Caco-2 (cell line): ENCODE measurements at regions not wholly inside any gene's neighbourhood (a gene's known extent, or its start where the extent isn't known, plus 50 kb on each side); places are given as distances from the start of the nearest gene placed in this dataset.

ENCODE experiments used
- BruUV-seq: library from RNA; stranded (reverse); fragments of 400-500 nt; replicated peaks from 2 replicates; lab custom pipeline; 2021; lab: Mats Ljungman, UMichigan
- CTCF ChIA-PET: fragments of 300-600 bp; sonication (Branson Sonifier 250); formaldehyde crosslinking; loops from one replicate; lab custom pipeline; 2022; ENCODE audit warnings: antibody characterized with exemption; lab: Charles Lee
- POLR2A ChIA-PET: fragments of 300-600 bp; sonication (Branson Sonifier 250); formaldehyde crosslinking; loops from one replicate; lab custom pipeline; 2022; ENCODE audit warnings: antibody characterized with exemption; lab: Charles Lee
- DNase-seq, 2 experiments: peaks; one replicate each; pipeline versions ENCODE4 v3.0.0 to v3.0.0-alpha.2; 2020 to 2022
- H3K27me3 ChIP-seq: replicated peaks from 2 replicates; pipeline ENCODE4 v1.6.0; 2011; ENCODE audit warnings: low read length; ENCODE audit not compliant: control insufficient read depth, insufficient read depth
- H3K36me3 ChIP-seq: 2 replicates; pipeline ENCODE4 v1.5.1; 2011; ENCODE audit warnings: low read length; ENCODE audit not compliant: control insufficient read depth, insufficient read depth
- H3K4me1 ChIP-seq: fragments of 250-450 bp; sonication (Bioruptor Pico); 2 replicates; pipeline ENCODE4 v1.5.1; 2020; ENCODE audit warnings: mild to moderate bottlenecking
- H3K4me3 ChIP-seq: 2 replicates; pipeline ENCODE4 v1.5.1; 2011; ENCODE audit warnings: low read depth, mild to moderate bottlenecking, control low read depth, low read length
- H3K9me3 ChIP-seq: fragments of 250-450 bp; sonication (Bioruptor Pico); 2 replicates; pipeline ENCODE4 v1.5.1; 2020; ENCODE audit warnings: mild to moderate bottlenecking, moderate library complexity
- H3K27ac Mint-ChIP-seq: one replicate; pipeline ENCODE4 v1.8.0; 2022; ENCODE audit warnings: mixed read lengths; ENCODE audit not compliant: unreplicated experiment
- H3K27me3 Mint-ChIP-seq: one replicate; pipeline ENCODE4 v1.8.0; 2022; ENCODE audit warnings: mixed read lengths; ENCODE audit not compliant: insufficient read depth, unreplicated experiment
- H3K36me3 Mint-ChIP-seq: one replicate; pipeline ENCODE4 v1.8.0; 2022; ENCODE audit warnings: mild to moderate bottlenecking, mixed read lengths; ENCODE audit not compliant: insufficient read depth, unreplicated experiment
- H3K4me1 Mint-ChIP-seq: one replicate; pipeline ENCODE4 v1.8.0; 2022; ENCODE audit warnings: low read depth, mixed read lengths; ENCODE audit not compliant: unreplicated experiment
- H3K4me3 Mint-ChIP-seq: one replicate; pipeline ENCODE4 v1.8.0; 2022; ENCODE audit warnings: mild to moderate bottlenecking, moderate library complexity, mixed read lengths; ENCODE audit not compliant: unreplicated experiment
- H3K9me3 Mint-ChIP-seq: one replicate; pipeline ENCODE4 v1.8.0; 2022; ENCODE audit warnings: mixed read lengths; ENCODE audit not compliant: unreplicated experiment
- intact Hi-C: fragments of 100-400 bp; cut with micrococcal nuclease; formaldehyde crosslinking; loops from one replicate; pipeline ENCODE4 v1.10.0; 2022; ENCODE audit not compliant: unreplicated experiment
- TF ChIP-seq, protein P1 (sequence below), 2 experiments: fragments of 200-600 bp in 1 of 2; IDR thresholded peaks; 1 replicate in 1 of 2; 2 replicates in 1 of 2; pipeline versions ENCODE4 v1.5.1 to v1.8.0; 2011 to 2022; ENCODE audit warnings: antibody characterized with exemption in 1 of 2, control low read depth in 1 of 2, inconsistent platforms in 1 of 2, low read depth in 1 of 2, low read length in 1 of 2, mild to moderate bottlenecking in 1 of 2, moderate library complexity in 1 of 2; ENCODE audit not compliant: insufficient read depth in 1 of 2, severe bottlenecking in 1 of 2, unreplicated experiment in 1 of 2

- no peak for DNase-seq
- H3K4me3 ChIP-seq, result no peak overlapping the region
- H3K9me3 Mint-ChIP-seq, result no peaks in the 10 kb centered on the region
- intact Hi-C loops, result no loop called here
- no peaks in the 10 kb centered on the region for H3K27me3 Mint-ChIP-seq
- no peaks in the 10 kb centered on the region for H3K4me1 ChIP-seq
- ChIA-PET CTCF (no interaction called here), POLR2A (no interaction called here)
- BruUV-seq, result no TSS peak
- peaks cover 1% of the 10 kb centered on the region for H3K36me3 ChIP-seq
- H3K4me1 Mint-ChIP-seq, result peaks cover 6% of the 10 kb centered on the region
- H3K27ac Mint-ChIP-seq, result no peak overlapping the region
- H3K4me3 Mint-ChIP-seq, result no peak overlapping the region
- no peaks in the 10 kb centered on the region for H3K9me3 ChIP-seq
- no peaks in the 10 kb centered on the region for H3K36me3 Mint-ChIP-seq
- TF ChIP-seq, protein P1, sequence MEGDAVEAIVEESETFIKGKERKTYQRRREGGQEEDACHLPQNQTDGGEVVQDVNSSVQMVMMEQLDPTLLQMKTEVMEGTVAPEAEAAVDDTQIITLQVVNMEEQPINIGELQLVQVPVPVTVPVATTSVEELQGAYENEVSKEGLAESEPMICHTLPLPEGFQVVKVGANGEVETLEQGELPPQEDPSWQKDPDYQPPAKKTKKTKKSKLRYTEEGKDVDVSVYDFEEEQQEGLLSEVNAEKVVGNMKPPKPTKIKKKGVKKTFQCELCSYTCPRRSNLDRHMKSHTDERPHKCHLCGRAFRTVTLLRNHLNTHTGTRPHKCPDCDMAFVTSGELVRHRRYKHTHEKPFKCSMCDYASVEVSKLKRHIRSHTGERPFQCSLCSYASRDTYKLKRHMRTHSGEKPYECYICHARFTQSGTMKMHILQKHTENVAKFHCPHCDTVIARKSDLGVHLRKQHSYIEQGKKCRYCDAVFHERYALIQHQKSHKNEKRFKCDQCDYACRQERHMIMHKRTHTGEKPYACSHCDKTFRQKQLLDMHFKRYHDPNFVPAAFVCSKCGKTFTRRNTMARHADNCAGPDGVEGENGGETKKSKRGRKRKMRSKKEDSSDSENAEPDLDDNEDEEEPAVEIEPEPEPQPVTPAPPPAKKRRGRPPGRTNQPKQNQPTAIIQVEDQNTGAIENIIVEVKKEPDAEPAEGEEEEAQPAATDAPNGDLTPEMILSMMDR (IDR thresholded peaks at IDR 0.05; ENCODE audit: insufficient read depth in 1 of 2, low read depth in 1 of 2, low read length in 1 of 2, severe bottlenecking in 1 of 2, unreplicated experiment in 1 of 2), result no peak
- no peaks in the 10 kb centered on the region for H3K27me3 ChIP-seq
These were observed 145.3 kb downstream of the NOC3L start for GRCh38 chr10:94217411-94217810.

DNA sequence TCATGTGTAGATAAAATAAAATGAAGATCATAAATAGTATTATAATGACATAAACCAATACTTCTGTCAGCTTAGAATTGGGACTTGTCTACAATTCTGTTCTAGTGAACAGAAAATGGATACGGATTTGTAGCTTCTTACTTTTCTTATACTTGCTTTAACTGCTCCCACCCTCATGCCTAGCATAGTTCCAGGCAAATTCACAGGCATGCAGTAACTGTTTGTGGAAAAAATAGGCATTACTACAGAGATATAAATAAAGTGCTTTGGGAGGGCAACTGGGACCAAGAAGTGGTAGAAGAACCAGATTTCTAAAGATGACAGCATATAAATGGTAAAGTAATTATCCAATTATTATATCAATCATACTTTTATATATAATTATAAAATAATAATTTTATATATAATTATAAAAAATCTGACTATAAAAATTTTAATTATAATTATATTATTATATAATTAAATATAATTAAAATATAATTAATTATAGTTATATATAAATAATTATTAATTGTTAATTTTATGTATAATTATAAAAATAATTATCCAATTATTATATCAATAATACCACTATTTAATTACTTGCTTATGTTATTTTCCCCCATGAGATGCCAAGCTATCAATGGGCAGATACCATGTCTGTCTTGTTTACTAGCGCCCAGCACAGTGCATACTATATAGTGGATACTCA is 144.1 kb downstream of the NOC3L start:
- no peak for DNase-seq
- Histone ChIP-seq H3K27me3 (no peaks in the 10 kb centered on the region), H3K9me3 (no peaks in the 10 kb centered on the region), H3K4me3 (no peak overlapping the region), H3K4me1 (no peaks in the 10 kb centered on the region), H3K36me3 (peaks cover 1% of the 10 kb centered on the region)
- TF ChIP-seq, protein P1 (IDR thresholded peaks at IDR 0.05; ENCODE audit: insufficient read depth in 1 of 2, low read depth in 1 of 2, low read length in 1 of 2, severe bottlenecking in 1 of 2, unreplicated experiment in 1 of 2), result no peak
- BruUV-seq, result no TSS peak
- Mint-ChIP-seq H3K27ac (no peak overlapping the region), H3K36me3 (no peaks in the 10 kb centered on the region), H3K9me3 (no peaks in the 10 kb centered on the region), H3K4me1 (peaks cover under 1% of the 10 kb centered on the region), H3K27me3 (no peaks in the 10 kb centered on the region), H3K4me3 (no peak overlapping the region)
- POLR2A ChIA-PET, result no interaction called here
- CTCF ChIA-PET, result no interaction called here
- intact Hi-C loops, result no loop called here

- intact Hi-C loops, result no loop called here
- no peak overlapping the region for H3K4me3 ChIP-seq
- H3K4me1 ChIP-seq, result no peaks in the 10 kb centered on the region
- Mint-ChIP-seq H3K27me3 (no peaks in the 10 kb centered on the region), H3K27ac (no peak overlapping the region), H3K9me3 (no peaks in the 10 kb centered on the region), H3K4me3 (no peak overlapping the region), H3K36me3 (no peaks in the 10 kb centered on the region), H3K4me1 (no peaks in the 10 kb centered on the region)
- ChIA-PET POLR2A (no interaction called here), CTCF (no interaction called here)
- TF ChIP-seq, protein P1 (IDR thresholded peaks at IDR 0.05; ENCODE audit: insufficient read depth in 1 of 2, low read depth in 1 of 2, low read length in 1 of 2, severe bottlenecking in 1 of 2, unreplicated experiment in 1 of 2), result no peak
- DNase-seq, result no peak
- H3K27me3 ChIP-seq, result no peaks in the 10 kb centered on the region
- BruUV-seq, result no TSS peak
- no peaks in the 10 kb centered on the region for H3K36me3 ChIP-seq
- no peaks in the 10 kb centered on the region for H3K9me3 ChIP-seq
These were observed 142.9 kb downstream of the NOC3L start for GRCh38 chr10:94219829-94220228.
